IPS-18c (cell line): ENCODE measurements at regions not wholly inside any gene's neighbourhood (a gene's known extent, or its start where the extent isn't known, plus 50 kb on each side); places are given as distances from the start of the nearest gene placed in this dataset.

Experiments used
- H3K4me3 ChIP-seq: 2 replicates; pipeline ENCODE4 v1.7.0; 2013; ENCODE audit warnings: low read depth, mild to moderate bottlenecking, low read length, moderate library complexity; ENCODE audit not compliant: insufficient read depth
- H3K9me3 ChIP-seq: one replicate; pipeline ENCODE4 v1.6.1; 2013; ENCODE audit warnings: mild to moderate bottlenecking, low read length, moderate library complexity; ENCODE audit not compliant: control insufficient read depth, insufficient read depth

GRCh38 chr9:79193501-79194223 lies 378.1 kb upstream of the TLE4 start:
- H3K4me3 ChIP-seq = no peak overlapping the region
- no peaks in the 10 kb centered on the region for H3K9me3 ChIP-seq

- Histone ChIP-seq H3K4me3 (no peak overlapping the region), H3K9me3 (no peaks in the 10 kb centered on the region)
Observed at GRCh38 chr9:79195879-79196278, 375.9 kb upstream of the TLE4 start.

- H3K4me3 ChIP-seq = no peak overlapping the region
Observed at GRCh38 chr9:79196606-79197005, 375.2 kb upstream of the TLE4 start.

GRCh38 chr9:79200336-79200735 lies 371.4 kb upstream of the TLE4 start:
- no peak overlapping the region for H3K4me3 ChIP-seq
- H3K9me3 ChIP-seq = no peaks in the 10 kb centered on the region

More at GRCh38 chr9:79196606-79197005, 375.2 kb upstream of the TLE4 start:
- no peaks in the 10 kb centered on the region for H3K9me3 ChIP-seq

- Histone ChIP-seq H3K9me3 (no peaks in the 10 kb centered on the region), H3K4me3 (no peak overlapping the region)
Observed at GRCh38 chr9:79201636-79202035, 370.1 kb upstream of the TLE4 start.

- Histone ChIP-seq H3K4me3 (no peak overlapping the region), H3K9me3 (no peaks in the 10 kb centered on the region)
Observed at GRCh38 chr9:79208791-79209396, 362.9 kb upstream of the TLE4 start.

GRCh38 chr9:79210541-79211243 lies 361.1 kb upstream of the TLE4 start:
- Histone ChIP-seq H3K9me3 (no peaks in the 10 kb centered on the region), H3K4me3 (no peak overlapping the region)

GRCh38 chr9:79213417-79214125 lies 358.2 kb upstream of the TLE4 start:
- H3K9me3 ChIP-seq = no peaks in the 10 kb centered on the region
- H3K4me3 ChIP-seq = no peak overlapping the region

GRCh38 chr9:79215821-79216220 lies 355.9 kb upstream of the TLE4 start:
- Histone ChIP-seq H3K4me3 (no peak overlapping the region), H3K9me3 (no peaks in the 10 kb centered on the region)

GRCh38 chr9:79220251-79220650 lies 351.5 kb upstream of the TLE4 start:
- Histone ChIP-seq H3K4me3 (no peak overlapping the region), H3K9me3 (peaks cover under 1% of the 10 kb centered on the region)

GRCh38 chr9:79220666-79221065 lies 351.1 kb upstream of the TLE4 start:
- Histone ChIP-seq H3K4me3 (no peak overlapping the region), H3K9me3 (peaks cover 2% of the 10 kb centered on the region)

- peaks cover 2% of the 10 kb centered on the region for H3K9me3 ChIP-seq
- H3K4me3 ChIP-seq = no peak overlapping the region
Observed at GRCh38 chr9:79221084-79221483, 350.7 kb upstream of the TLE4 start.

GRCh38 chr9:79222483-79222882 lies 349.3 kb upstream of the TLE4 start:
- H3K9me3 ChIP-seq = peaks cover 2% of the 10 kb centered on the region

GRCh38 chr9:79224672-79225433 lies 346.9 kb upstream of the TLE4 start:
- peaks cover 5% of the 10 kb centered on the region for H3K9me3 ChIP-seq
- H3K4me3 ChIP-seq = no peak overlapping the region

More at GRCh38 chr9:79222483-79222882, 349.3 kb upstream of the TLE4 start:
- H3K4me3 ChIP-seq = no peak overlapping the region

GRCh38 chr9:79233542-79233941 lies 338.2 kb upstream of the TLE4 start:
- H3K4me3 ChIP-seq = no peak overlapping the region

GRCh38 chr9:79236466-79236865 lies 335.3 kb upstream of the TLE4 start:
- no peak overlapping the region for H3K4me3 ChIP-seq

More at GRCh38 chr9:79233542-79233941, 338.2 kb upstream of the TLE4 start:
- peaks cover 3% of the 10 kb centered on the region for H3K9me3 ChIP-seq

GRCh38 chr9:79237861-79238260 lies 333.9 kb upstream of the TLE4 start:
- no peaks in the 10 kb centered on the region for H3K9me3 ChIP-seq
- no peak overlapping the region for H3K4me3 ChIP-seq

More at GRCh38 chr9:79236466-79236865, 335.3 kb upstream of the TLE4 start:
- no peaks in the 10 kb centered on the region for H3K9me3 ChIP-seq
